ENCODE measurements at regions not wholly inside any gene's neighbourhood (a gene's known extent, or its start where the extent isn't known, plus 50 kb on each side); places are given as distances from the start of the nearest gene placed in this dataset.

GRCh38 chr10:30793093-30793492 is 163.5 kb upstream of the LYZL2 start:
- no peak for DNase-seq (ENCODE audit: low read depth)

GRCh38 chr10:30792025-30792424 is 162.5 kb upstream of the LYZL2 start:
- DNase-seq (ENCODE audit: low read depth) = no peak

- DNase-seq (ENCODE audit: low read depth) = no peak
Measured at GRCh38 chr10:30791197-30791611, 161.7 kb upstream of the LYZL2 start.

GRCh38 chr10:30789806-30790205 is 160.3 kb upstream of the LYZL2 start:
- no peak for DNase-seq (ENCODE audit: low read depth)

- DNase-seq (ENCODE audit: low read depth) = no peak
Measured at GRCh38 chr10:30788307-30788706, 158.8 kb upstream of the LYZL2 start.

GRCh38 chr10:30786906-30787305 is 157.4 kb upstream of the LYZL2 start:
- no peak for DNase-seq (ENCODE audit: low read depth)

- no peak for DNase-seq (ENCODE audit: low read depth)
Measured at GRCh38 chr10:30786131-30786530, 156.6 kb upstream of the LYZL2 start.

- DNase-seq (ENCODE audit: low read depth) = peak; percentile 10
Measured at GRCh38 chr10:30784897-30785605, 155.5 kb upstream of the LYZL2 start.

GRCh38 chr10:30784524-30784896 is 155.0 kb upstream of the LYZL2 start:
- no peak for DNase-seq (ENCODE audit: low read depth)

GRCh38 chr10:30783939-30784501 is 154.5 kb upstream of the LYZL2 start:
- DNase-seq (ENCODE audit: low read depth) = peak; percentile 74

GRCh38 chr10:30782537-30783461 is 153.2 kb upstream of the LYZL2 start:
- no peak for DNase-seq (ENCODE audit: low read depth)

GRCh38 chr10:30782157-30782536 is 152.6 kb upstream of the LYZL2 start:
- no peak for DNase-seq (ENCODE audit: low read depth)

- no peak for DNase-seq (ENCODE audit: low read depth)
Measured at GRCh38 chr10:30781670-30782121, 152.1 kb upstream of the LYZL2 start.

GRCh38 chr10:30778769-30779168 is 149.2 kb upstream of the LYZL2 start:
- DNase-seq (ENCODE audit: low read depth) = no peak

- no peak for DNase-seq (ENCODE audit: low read depth)
Measured at GRCh38 chr10:30775779-30776591, 146.4 kb upstream of the LYZL2 start.

- DNase-seq (ENCODE audit: low read depth) = no peak
Measured at GRCh38 chr10:30774261-30774660, 144.7 kb upstream of the LYZL2 start.

GRCh38 chr10:30773501-30773900 is 143.9 kb upstream of the LYZL2 start:
- no peak for DNase-seq (ENCODE audit: low read depth)

- DNase-seq (ENCODE audit: low read depth) = no peak
Measured at GRCh38 chr10:30770816-30771215, 141.3 kb upstream of the LYZL2 start.

GRCh38 chr10:30770229-30770628 is 140.7 kb upstream of the LYZL2 start:
- no peak for DNase-seq (ENCODE audit: low read depth)

GRCh38 chr10:30769361-30769760 is 139.8 kb upstream of the LYZL2 start:
- no peak for DNase-seq (ENCODE audit: low read depth)

GRCh38 chr10:30765616-30766015 is 136.1 kb upstream of the LYZL2 start:
- no peak for DNase-seq (ENCODE audit: low read depth)

- no peak for DNase-seq (ENCODE audit: low read depth)
Measured at GRCh38 chr10:30765022-30765615, 135.6 kb upstream of the LYZL2 start.
